GM23248 (cell line): ENCODE measurements at regions not wholly inside any gene's neighbourhood (a gene's known extent, or its start where the extent isn't known, plus 50 kb on each side); places are given as distances from the start of the nearest gene placed in this dataset.

ENCODE experiments used
- EZH2 ChIP-seq: fragments of 200-600 bp; sonication (generic); IDR thresholded peaks from 2 replicates; pipeline ENCODE4 v1.6.1; 2018; ENCODE audit warnings: antibody characterized with exemption, mild to moderate bottlenecking; ENCODE audit not compliant: insufficient read depth, poor library complexity, severe bottlenecking
- EZH2phosphoT487 ChIP-seq: fragments of 200-600 bp; sonication (generic); IDR thresholded peaks from 2 replicates; pipeline ENCODE4 v1.6.1; 2018; ENCODE audit warnings: antibody characterized with exemption, moderate library complexity, mild to moderate bottlenecking, low read depth; ENCODE audit not compliant: insufficient read depth

GRCh38 chr3:59563072-59563605 lies 513.3 kb upstream of the CFAP20DC start:
- no peak for TF ChIP-seq EZH2
- no peak for TF ChIP-seq EZH2phosphoT487
